22Rv1 (cell line): ENCODE measurements at regions not wholly inside any gene's neighbourhood (a gene's known extent, or its start where the extent isn't known, plus 50 kb on each side); places are given as distances from the start of the nearest gene placed in this dataset.

Source experiments
- ZFX ChIP-seq: fragments of 450-650 bp; IDR thresholded peaks from 2 replicates; pipeline ENCODE4 v1.6.1; 2017; ENCODE audit warnings: antibody characterized with exemption, borderline replicate concordance
- TF ChIP-seq, protein P1 (sequence below): fragments of 450-650 bp; IDR thresholded peaks from 2 replicates; pipeline ENCODE4 v1.5.1; 2017; ENCODE audit warnings: mild to moderate bottlenecking

- TF ChIP-seq, protein P1, sequence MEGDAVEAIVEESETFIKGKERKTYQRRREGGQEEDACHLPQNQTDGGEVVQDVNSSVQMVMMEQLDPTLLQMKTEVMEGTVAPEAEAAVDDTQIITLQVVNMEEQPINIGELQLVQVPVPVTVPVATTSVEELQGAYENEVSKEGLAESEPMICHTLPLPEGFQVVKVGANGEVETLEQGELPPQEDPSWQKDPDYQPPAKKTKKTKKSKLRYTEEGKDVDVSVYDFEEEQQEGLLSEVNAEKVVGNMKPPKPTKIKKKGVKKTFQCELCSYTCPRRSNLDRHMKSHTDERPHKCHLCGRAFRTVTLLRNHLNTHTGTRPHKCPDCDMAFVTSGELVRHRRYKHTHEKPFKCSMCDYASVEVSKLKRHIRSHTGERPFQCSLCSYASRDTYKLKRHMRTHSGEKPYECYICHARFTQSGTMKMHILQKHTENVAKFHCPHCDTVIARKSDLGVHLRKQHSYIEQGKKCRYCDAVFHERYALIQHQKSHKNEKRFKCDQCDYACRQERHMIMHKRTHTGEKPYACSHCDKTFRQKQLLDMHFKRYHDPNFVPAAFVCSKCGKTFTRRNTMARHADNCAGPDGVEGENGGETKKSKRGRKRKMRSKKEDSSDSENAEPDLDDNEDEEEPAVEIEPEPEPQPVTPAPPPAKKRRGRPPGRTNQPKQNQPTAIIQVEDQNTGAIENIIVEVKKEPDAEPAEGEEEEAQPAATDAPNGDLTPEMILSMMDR = no peak
- no peak for TF ChIP-seq ZFX
Observed at GRCh38 chr2:106695919-106696318, 190.0 kb downstream of the ST6GAL2 start.
